BE2C (cell line): ENCODE measurements at regions not wholly inside any gene's neighbourhood (a gene's known extent, or its start where the extent isn't known, plus 50 kb on each side); places are given as distances from the start of the nearest gene placed in this dataset.

ENCODE experiments used
- DNase-seq: peaks from one replicate; pipeline ENCODE4 v3.0.0-alpha.2; 2020
- H3K27me3 ChIP-seq: fragments of 250-450 bp; sonication (Bioruptor Pico); 2 replicates; pipeline ENCODE4 v1.5.1; 2020; ENCODE audit warnings: mild to moderate bottlenecking
- H3K36me3 ChIP-seq: fragments of 250-450 bp; sonication (Bioruptor Pico); 2 replicates; pipeline ENCODE4 v1.5.1; 2020; ENCODE audit warnings: mild to moderate bottlenecking
- H3K4me1 ChIP-seq: fragments of 250-450 bp; sonication (Bioruptor Pico); 2 replicates; pipeline ENCODE4 v1.5.1; 2020
- H3K4me3 ChIP-seq: 2 replicates; pipeline ENCODE4 v1.5.1; 2011; ENCODE audit warnings: low read depth, low read length
- H3K9me3 ChIP-seq: fragments of 250-450 bp; sonication (Bioruptor Pico); 2 replicates; pipeline ENCODE4 v1.5.1; 2020
- TF ChIP-seq, protein P1 (sequence below): IDR thresholded peaks from 2 replicates; pipeline ENCODE4 v1.5.1; 2012; ENCODE audit warnings: mild to moderate bottlenecking, low read depth, low read length

DNA sequence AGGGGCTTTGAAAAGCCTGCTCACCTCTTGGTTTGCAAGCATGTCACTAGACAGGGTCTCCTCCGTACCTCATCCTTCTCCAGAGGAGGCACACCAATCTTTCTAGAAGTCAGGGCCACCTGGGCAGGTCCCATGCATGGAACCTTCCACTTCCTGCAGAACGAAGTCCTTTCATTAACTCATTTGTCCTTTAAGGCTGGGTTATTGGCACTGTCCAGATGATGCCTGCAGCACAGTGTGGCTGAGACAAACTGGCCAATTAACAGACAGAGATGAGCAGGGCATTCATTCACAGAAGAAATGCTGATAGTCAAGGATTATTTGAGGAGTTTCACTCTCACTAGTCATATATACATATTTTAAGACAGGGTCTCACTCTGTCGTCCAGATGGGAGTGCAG is 245.3 kb downstream of the TFCP2L1 start:
- Histone ChIP-seq H3K9me3 (no peaks in the 10 kb centered on the region), H3K36me3 (no peaks in the 10 kb centered on the region), H3K27me3 (no peaks in the 10 kb centered on the region), H3K4me1 (no peaks in the 10 kb centered on the region), H3K4me3 (no peak overlapping the region)
- no peak for DNase-seq
- TF ChIP-seq, protein P1, sequence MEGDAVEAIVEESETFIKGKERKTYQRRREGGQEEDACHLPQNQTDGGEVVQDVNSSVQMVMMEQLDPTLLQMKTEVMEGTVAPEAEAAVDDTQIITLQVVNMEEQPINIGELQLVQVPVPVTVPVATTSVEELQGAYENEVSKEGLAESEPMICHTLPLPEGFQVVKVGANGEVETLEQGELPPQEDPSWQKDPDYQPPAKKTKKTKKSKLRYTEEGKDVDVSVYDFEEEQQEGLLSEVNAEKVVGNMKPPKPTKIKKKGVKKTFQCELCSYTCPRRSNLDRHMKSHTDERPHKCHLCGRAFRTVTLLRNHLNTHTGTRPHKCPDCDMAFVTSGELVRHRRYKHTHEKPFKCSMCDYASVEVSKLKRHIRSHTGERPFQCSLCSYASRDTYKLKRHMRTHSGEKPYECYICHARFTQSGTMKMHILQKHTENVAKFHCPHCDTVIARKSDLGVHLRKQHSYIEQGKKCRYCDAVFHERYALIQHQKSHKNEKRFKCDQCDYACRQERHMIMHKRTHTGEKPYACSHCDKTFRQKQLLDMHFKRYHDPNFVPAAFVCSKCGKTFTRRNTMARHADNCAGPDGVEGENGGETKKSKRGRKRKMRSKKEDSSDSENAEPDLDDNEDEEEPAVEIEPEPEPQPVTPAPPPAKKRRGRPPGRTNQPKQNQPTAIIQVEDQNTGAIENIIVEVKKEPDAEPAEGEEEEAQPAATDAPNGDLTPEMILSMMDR: no peak

DNA sequence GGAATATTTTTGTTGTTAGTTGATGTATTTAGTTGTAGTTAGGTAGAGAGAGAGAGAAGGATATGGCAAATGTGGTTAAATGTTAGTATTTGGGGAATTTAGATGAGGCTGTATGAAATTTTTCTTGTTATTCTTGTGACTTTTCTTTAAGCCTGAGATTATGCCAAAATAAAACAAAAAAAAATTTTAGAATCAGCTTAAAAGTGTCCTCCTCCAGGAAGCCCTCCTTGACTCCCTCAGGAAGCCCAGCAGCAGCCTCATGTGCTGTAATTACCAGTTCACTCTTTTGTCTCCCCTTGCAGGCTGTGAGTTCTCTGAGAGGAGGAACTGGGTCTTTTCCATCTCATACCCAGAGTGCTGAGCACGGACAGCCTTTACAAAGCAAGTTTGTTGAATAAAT is 243.5 kb downstream of the TFCP2L1 start:
- H3K9me3 ChIP-seq: no peaks in the 10 kb centered on the region
- no peaks in the 10 kb centered on the region for H3K36me3 ChIP-seq
- H3K27me3 ChIP-seq: no peaks in the 10 kb centered on the region
- no peak for DNase-seq
- no peak overlapping the region for H3K4me3 ChIP-seq
- TF ChIP-seq, protein P1: no peak
- no peaks in the 10 kb centered on the region for H3K4me1 ChIP-seq

DNA sequence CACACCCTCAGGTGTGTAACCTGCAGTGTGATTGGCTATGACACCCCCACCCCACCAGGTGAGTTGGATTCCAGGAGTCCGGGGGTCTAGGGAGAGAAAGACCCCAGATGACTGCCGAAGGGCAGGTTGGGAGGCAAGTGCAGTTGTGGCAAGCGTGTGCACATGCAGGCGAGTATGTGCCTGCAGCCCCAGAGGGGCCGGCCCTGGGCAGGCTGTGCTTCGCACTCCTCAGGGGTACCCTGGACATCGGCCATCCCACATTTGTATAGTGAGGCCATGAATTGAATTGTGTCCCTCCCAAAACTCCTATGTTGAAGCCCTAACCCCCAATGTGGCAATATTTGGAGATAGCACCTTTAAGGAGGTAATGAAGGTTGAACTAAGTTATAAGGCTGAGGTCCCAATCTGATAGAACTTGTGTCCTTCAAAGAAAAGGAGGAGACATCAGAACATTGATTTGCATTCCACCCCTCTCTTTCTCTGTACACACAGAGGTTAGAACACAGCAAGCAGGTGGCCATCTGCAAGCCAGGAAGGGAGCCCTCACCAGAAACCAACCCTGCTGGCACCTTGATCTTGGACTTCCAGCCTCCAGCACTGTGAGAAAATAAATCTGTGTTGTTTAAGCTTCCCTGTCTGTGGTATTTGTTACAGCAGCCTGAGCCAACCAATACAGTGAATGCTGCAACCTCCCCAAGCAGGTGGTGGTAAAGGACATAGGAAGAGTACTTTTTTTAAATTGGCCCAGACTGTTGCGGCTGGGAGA is 241.8 kb downstream of the TFCP2L1 start:
- H3K36me3 ChIP-seq: no peaks in the 10 kb centered on the region
- TF ChIP-seq, protein P1: no peak
- DNase-seq: no peak
- H3K4me1 ChIP-seq: no peaks in the 10 kb centered on the region
- H3K27me3 ChIP-seq: no peaks in the 10 kb centered on the region
- H3K4me3 ChIP-seq: no peak overlapping the region
- no peaks in the 10 kb centered on the region for H3K9me3 ChIP-seq

DNA sequence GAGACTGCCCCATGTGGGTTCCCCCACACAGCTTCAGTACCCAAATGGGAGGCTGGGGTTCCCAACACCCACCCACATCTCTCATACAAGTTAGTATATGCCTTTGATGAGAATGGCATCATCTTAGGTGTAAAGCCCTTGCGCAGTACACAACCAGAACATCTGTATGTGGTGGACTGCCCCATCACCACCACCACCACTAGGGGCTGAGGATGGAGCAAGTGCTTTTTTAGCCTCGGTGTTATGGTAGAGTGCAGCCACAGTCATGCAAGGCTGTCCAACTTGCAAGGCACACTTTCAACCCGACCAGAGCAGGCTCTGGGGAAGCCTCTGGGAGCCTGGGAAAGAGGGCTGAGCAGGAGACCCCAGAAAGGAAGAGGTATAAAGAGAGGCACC is 241.2 kb downstream of the TFCP2L1 start:
- no peaks in the 10 kb centered on the region for H3K9me3 ChIP-seq
- no peaks in the 10 kb centered on the region for H3K36me3 ChIP-seq
- DNase-seq: no peak
- no peak overlapping the region for H3K4me3 ChIP-seq
- TF ChIP-seq, protein P1: 0 out of 2 replicates have a peak, but pooled peaks have one; percentile 13
- no peaks in the 10 kb centered on the region for H3K27me3 ChIP-seq
- H3K4me1 ChIP-seq: no peaks in the 10 kb centered on the region

DNA sequence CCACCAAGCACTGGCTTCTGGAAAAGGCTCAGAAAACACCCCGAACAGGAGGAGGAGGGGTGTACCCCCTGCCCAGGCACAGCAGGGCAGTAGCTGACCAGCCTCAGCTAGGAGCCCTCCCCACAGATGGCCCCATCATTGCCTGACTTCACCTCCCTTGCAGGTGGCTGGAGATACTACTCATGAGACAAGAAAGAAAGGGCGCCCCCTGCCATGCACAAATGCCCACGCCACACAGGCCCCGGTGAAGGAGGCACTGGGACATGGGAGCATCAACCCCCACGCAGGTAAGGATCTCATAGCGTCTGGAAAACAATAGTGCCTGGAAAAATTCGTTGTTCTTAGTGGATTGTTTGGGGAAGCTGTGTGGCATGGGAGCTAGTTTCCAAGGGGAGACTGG is 240.6 kb downstream of the TFCP2L1 start:
- TF ChIP-seq, protein P1: peak; percentile 28
- no peak for DNase-seq
- H3K9me3 ChIP-seq: no peaks in the 10 kb centered on the region
- no peaks in the 10 kb centered on the region for H3K36me3 ChIP-seq
- no peaks in the 10 kb centered on the region for H3K4me1 ChIP-seq
- H3K4me3 ChIP-seq: no peak overlapping the region
- no peaks in the 10 kb centered on the region for H3K27me3 ChIP-seq

DNA sequence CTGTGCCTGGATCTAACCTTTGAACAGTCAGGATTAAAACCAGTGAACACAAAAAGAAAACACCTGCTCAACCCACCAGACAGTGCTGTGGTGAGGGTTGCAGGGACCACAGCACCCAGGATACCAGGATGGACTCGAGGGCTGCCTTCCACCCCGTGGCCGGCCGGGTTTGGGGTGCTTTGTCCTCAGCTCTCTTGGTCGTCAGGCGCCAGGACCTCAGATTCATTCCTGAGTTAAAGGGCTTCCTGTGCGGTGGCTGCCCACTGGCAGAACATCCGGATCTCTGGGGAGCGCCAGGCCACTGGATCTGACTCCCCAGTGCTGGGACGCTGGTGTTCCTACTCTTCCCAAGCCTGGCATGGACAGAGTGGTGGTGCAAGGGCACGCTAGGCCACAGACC is 239.8 kb downstream of the TFCP2L1 start:
- Histone ChIP-seq H3K9me3 (no peaks in the 10 kb centered on the region), H3K36me3 (no peaks in the 10 kb centered on the region), H3K27me3 (no peaks in the 10 kb centered on the region), H3K4me3 (no peak overlapping the region), H3K4me1 (no peaks in the 10 kb centered on the region)
- TF ChIP-seq, protein P1: no peak
- DNase-seq: no peak
